Hematopoietic multipotent progenitor cell treated with erythropoietin and hydrocortisone succinate and interleukin-3 and kit ligand, for 4 days (in vitro differentiated cells): ENCODE measurements at regions not wholly inside any gene's neighbourhood (a gene's known extent, or its start where the extent isn't known, plus 50 kb on each side); places are given as distances from the start of the nearest gene placed in this dataset.

Experiments
- DNase-seq: peaks from one replicate; pipeline ENCODE4 v3.0.0-alpha.2; 2015

- peak; percentile 56 for DNase-seq
Observed at GRCh38 chrX:30504309-30504708, 73.3 kb downstream of the TASL start.

GRCh38 chrX:30495468-30495867 is 82.1 kb downstream of the TASL start:
- no peak for DNase-seq

GRCh38 chrX:30493348-30493747 is 84.2 kb downstream of the TASL start:
- DNase-seq: no peak

GRCh38 chrX:30489323-30489722 is 88.2 kb downstream of the TASL start:
- peak; percentile 7 for DNase-seq

- DNase-seq: peak; percentile 22
Observed at GRCh38 chrX:30488092-30488491, 89.5 kb downstream of the TASL start.

- DNase-seq: no peak
Observed at GRCh38 chrX:30483996-30484395, 93.6 kb downstream of the TASL start.

- no peak for DNase-seq
Observed at GRCh38 chrX:30468471-30468870, 109.1 kb downstream of the TASL start.
